ENCODE measurements at regions not wholly inside any gene's neighbourhood (a gene's known extent, or its start where the extent isn't known, plus 50 kb on each side); places are given as distances from the start of the nearest gene placed in this dataset.

GRCh38 chr5:126263591-126264184 lies 159.5 kb upstream of the GRAMD2B start:
- no peaks in the 10 kb centered on the region for H3K27me3 ChIP-seq (ENCODE audit: insufficient read depth, low read length)

GRCh38 chr5:126265917-126266316 lies 157.3 kb upstream of the GRAMD2B start:
- DNase-seq = no peak
- no peaks in the 10 kb centered on the region for H3K27me3 ChIP-seq (ENCODE audit: insufficient read depth, low read length)
- H3K4me1 ChIP-seq (ENCODE audit: control insufficient read depth in 1 of 2, insufficient read depth in 2 of 2, low read length in 2 of 2) = no peaks in the 10 kb centered on the region
- no peak overlapping the region for H3K18ac ChIP-seq (ENCODE audit: low read length)
- H4K12ac ChIP-seq (ENCODE audit: low read depth, low read length) = no peak overlapping the region
- no peak overlapping the region for H2BK5ac ChIP-seq (ENCODE audit: low read depth, low read length, poor library complexity)
- H3K4ac ChIP-seq (ENCODE audit: low read depth, low read length) = no peak overlapping the region
- H3K9ac ChIP-seq (ENCODE audit: low read length) = no peak overlapping the region
- H3K79me2 ChIP-seq (ENCODE audit: control insufficient read depth, insufficient read depth, low read length, poor library complexity) = no peaks in the 10 kb centered on the region
- H3K4me2 ChIP-seq (ENCODE audit: low read length) = no peak overlapping the region
- H3K79me1 ChIP-seq (ENCODE audit: low read length) = no peaks in the 10 kb centered on the region
- H2BK12ac ChIP-seq (ENCODE audit: low read length) = no peak overlapping the region
- no peak overlapping the region for H4K8ac ChIP-seq (ENCODE audit: low read depth, low read length)
- H3K4me3 ChIP-seq (ENCODE audit: low read depth, low read length) = no peak overlapping the region
- no peaks in the 10 kb centered on the region for H3K9me3 ChIP-seq (ENCODE audit: insufficient read depth, low read depth, low read length)
- H3K27ac ChIP-seq (ENCODE audit: low read depth, low read length) = no peak overlapping the region
- H2AFZ ChIP-seq (ENCODE audit: insufficient read depth, low read length, poor library complexity) = no peak overlapping the region
- H2BK120ac ChIP-seq (ENCODE audit: insufficient read depth, low read length, poor library complexity) = no peak overlapping the region
- no peak overlapping the region for H3K23ac ChIP-seq (ENCODE audit: low read length)
- no peak overlapping the region for H2AK5ac ChIP-seq (ENCODE audit: low read length)
- no peak overlapping the region for H3K14ac ChIP-seq (ENCODE audit: low read length)
- H4K91ac ChIP-seq (ENCODE audit: low read depth, low read length) = no peak overlapping the region
- no CpG with 5 or more reads among the region's 4 CpGs for WGBS (ENCODE audit: extremely low coverage, insufficient coverage, insufficient read length)
- no peaks in the 10 kb centered on the region for H3K36me3 ChIP-seq (ENCODE audit: control insufficient read depth in 1 of 2, insufficient read depth in 2 of 2, low read length in 2 of 2)

More at GRCh38 chr5:126263591-126264184, 159.5 kb upstream of the GRAMD2B start:
- WGBS (ENCODE audit: extremely low coverage, insufficient coverage, insufficient read length) = no CpG with 5 or more reads among the region's 6 CpGs
- Histone ChIP-seq H3K36me3 (ENCODE audit: control insufficient read depth in 1 of 2, insufficient read depth in 2 of 2, low read length in 2 of 2) (no peaks in the 10 kb centered on the region), H4K8ac (ENCODE audit: low read depth, low read length) (no peak overlapping the region), H2BK5ac (ENCODE audit: low read depth, low read length, poor library complexity) (no peak overlapping the region), H3K23ac (ENCODE audit: low read length) (no peak overlapping the region), H3K27ac (ENCODE audit: low read depth, low read length) (no peak overlapping the region), H4K12ac (ENCODE audit: low read depth, low read length) (no peak overlapping the region), H3K18ac (ENCODE audit: low read length) (no peak overlapping the region), H2AFZ (ENCODE audit: insufficient read depth, low read length, poor library complexity) (no peak overlapping the region), H3K9me3 (ENCODE audit: insufficient read depth, low read depth, low read length) (no peaks in the 10 kb centered on the region), H3K4me3 (ENCODE audit: low read depth, low read length) (no peak overlapping the region), H3K9ac (ENCODE audit: low read length) (no peak overlapping the region), H3K79me2 (ENCODE audit: control insufficient read depth, insufficient read depth, low read length, poor library complexity) (no peaks in the 10 kb centered on the region), H2AK5ac (ENCODE audit: low read length) (no peak overlapping the region), H3K14ac (ENCODE audit: low read length) (no peak overlapping the region), H2BK120ac (ENCODE audit: insufficient read depth, low read length, poor library complexity) (no peak overlapping the region), H3K4ac (ENCODE audit: low read depth, low read length) (no peak overlapping the region), H3K79me1 (ENCODE audit: low read length) (no peaks in the 10 kb centered on the region), H3K4me2 (ENCODE audit: low read length) (no peak overlapping the region), H3K4me1 (ENCODE audit: control insufficient read depth in 1 of 2, insufficient read depth in 2 of 2, low read length in 2 of 2) (no peaks in the 10 kb centered on the region), H2BK12ac (ENCODE audit: low read length) (no peak overlapping the region), H4K91ac (ENCODE audit: low read depth, low read length) (no peak overlapping the region)
- DNase-seq = no peak

GRCh38 chr5:126267438-126267837 lies 155.8 kb upstream of the GRAMD2B start:
- H2BK5ac ChIP-seq (ENCODE audit: low read depth, low read length, poor library complexity) = no peak overlapping the region
- H3K27ac ChIP-seq (ENCODE audit: low read depth, low read length) = no peak overlapping the region
- no peak overlapping the region for H4K12ac ChIP-seq (ENCODE audit: low read depth, low read length)
- no peak for DNase-seq
- no peaks in the 10 kb centered on the region for H3K36me3 ChIP-seq (ENCODE audit: control insufficient read depth in 1 of 2, insufficient read depth in 2 of 2, low read length in 2 of 2)
- no peak overlapping the region for H2AK5ac ChIP-seq (ENCODE audit: low read length)
- H3K14ac ChIP-seq (ENCODE audit: low read length) = no peak overlapping the region
- H3K27me3 ChIP-seq (ENCODE audit: insufficient read depth, low read length) = no peaks in the 10 kb centered on the region
- no peak overlapping the region for H2BK120ac ChIP-seq (ENCODE audit: insufficient read depth, low read length, poor library complexity)
- H3K79me1 ChIP-seq (ENCODE audit: low read length) = no peaks in the 10 kb centered on the region
- no peaks in the 10 kb centered on the region for H3K9me3 ChIP-seq (ENCODE audit: insufficient read depth, low read depth, low read length)
- H3K23ac ChIP-seq (ENCODE audit: low read length) = no peak overlapping the region
- H3K4ac ChIP-seq (ENCODE audit: low read depth, low read length) = no peak overlapping the region
- H3K4me3 ChIP-seq (ENCODE audit: low read depth, low read length) = no peak overlapping the region
- no peak overlapping the region for H2BK12ac ChIP-seq (ENCODE audit: low read length)
- H4K91ac ChIP-seq (ENCODE audit: low read depth, low read length) = no peak overlapping the region
- H3K18ac ChIP-seq (ENCODE audit: low read length) = no peak overlapping the region
- no peak overlapping the region for H4K8ac ChIP-seq (ENCODE audit: low read depth, low read length)
- no peak overlapping the region for H2AFZ ChIP-seq (ENCODE audit: insufficient read depth, low read length, poor library complexity)
- no CpG with 5 or more reads among the region's 4 CpGs for WGBS (ENCODE audit: extremely low coverage, insufficient coverage, insufficient read length)
- no peaks in the 10 kb centered on the region for H3K4me1 ChIP-seq (ENCODE audit: control insufficient read depth in 1 of 2, insufficient read depth in 2 of 2, low read length in 2 of 2)
- H3K4me2 ChIP-seq (ENCODE audit: low read length) = no peak overlapping the region
- no peaks in the 10 kb centered on the region for H3K79me2 ChIP-seq (ENCODE audit: control insufficient read depth, insufficient read depth, low read length, poor library complexity)
- no peak overlapping the region for H3K9ac ChIP-seq (ENCODE audit: low read length)

- Histone ChIP-seq H3K27me3 (ENCODE audit: insufficient read depth, low read length) (no peaks in the 10 kb centered on the region), H3K79me2 (ENCODE audit: control insufficient read depth, insufficient read depth, low read length, poor library complexity) (no peaks in the 10 kb centered on the region), H3K79me1 (ENCODE audit: low read length) (no peaks in the 10 kb centered on the region), H3K4me1 (ENCODE audit: control insufficient read depth in 1 of 2, insufficient read depth in 2 of 2, low read length in 2 of 2) (peaks cover 0 to 2% of the 10 kb centered on the region in 2 experiments), H3K4ac (ENCODE audit: low read depth, low read length) (no peak overlapping the region), H3K14ac (ENCODE audit: low read length) (no peak overlapping the region), H3K4me2 (ENCODE audit: low read length) (no peak overlapping the region), H2AFZ (ENCODE audit: insufficient read depth, low read length, poor library complexity) (no peak overlapping the region), H3K27ac (ENCODE audit: low read depth, low read length) (no peak overlapping the region), H3K9ac (ENCODE audit: low read length) (no peak overlapping the region), H4K12ac (ENCODE audit: low read depth, low read length) (no peak overlapping the region), H3K18ac (ENCODE audit: low read length) (no peak overlapping the region), H2AK5ac (ENCODE audit: low read length) (no peak overlapping the region), H3K23ac (ENCODE audit: low read length) (no peak overlapping the region), H2BK5ac (ENCODE audit: low read depth, low read length, poor library complexity) (no peak overlapping the region), H2BK12ac (ENCODE audit: low read length) (no peak overlapping the region), H3K9me3 (ENCODE audit: insufficient read depth, low read depth, low read length) (no peaks in the 10 kb centered on the region), H2BK120ac (ENCODE audit: insufficient read depth, low read length, poor library complexity) (no peak overlapping the region), H3K4me3 (ENCODE audit: low read depth, low read length) (no peak overlapping the region), H3K36me3 (ENCODE audit: control insufficient read depth in 1 of 2, insufficient read depth in 2 of 2, low read length in 2 of 2) (no peaks in the 10 kb centered on the region), H4K8ac (ENCODE audit: low read depth, low read length) (no peak overlapping the region), H4K91ac (ENCODE audit: low read depth, low read length) (no peak overlapping the region)
- WGBS (ENCODE audit: extremely low coverage, insufficient coverage, insufficient read length) = no CpG with 5 or more reads among the region's 3 CpGs
- DNase-seq = no peak
These were observed 154.4 kb upstream of the GRAMD2B start for GRCh38 chr5:126268697-126269315.
